Spleen (tissue), 11 donors: ENCODE measurements at regions not wholly inside any gene's neighbourhood (a gene's known extent, or its start where the extent isn't known, plus 50 kb on each side); places are given as distances from the start of the nearest gene placed in this dataset.

ENCODE experiments used
- DNase-seq: peaks from one replicate; pipeline ENCODE4 v3.0.0-alpha.2; 2020
- H3K27ac ChIP-seq, 8 donors: fragments of 200-600 bp; sonication (generic) in 7 of 8; 1 replicate in 4 of 8; 2 replicates in 4 of 8; pipeline versions ENCODE4 v1.5.0 to v1.8.0; 2016 to 2021; ENCODE audit warnings: inconsistent platforms in 4 of 8, mild to moderate bottlenecking in 4 of 8, moderate library complexity in 1 of 8
- H3K27me3 ChIP-seq, 7 donors: fragments of 200-600 bp; sonication (generic) in 6 of 7; replicated peaks in 1 of 7; 1 replicate in 4 of 7; 2 replicates in 3 of 7; pipeline versions ENCODE4 v1.5.0 to v1.8.0; 2016 to 2021; ENCODE audit warnings: inconsistent platforms in 3 of 7, mild to moderate bottlenecking in 1 of 7
- H3K36me3 ChIP-seq, 6 donors: fragments of 200-600 bp; sonication (generic) in 5 of 6; 1 replicate in 4 of 6; 2 replicates in 2 of 6; pipeline versions ENCODE4 v1.5.0 to v1.8.0; 2016 to 2021; ENCODE audit warnings: inconsistent platforms in 2 of 6
- H3K4me1 ChIP-seq, 6 donors: fragments of 200-600 bp; sonication (generic) in 5 of 6; 1 replicate in 3 of 6; 2 replicates in 3 of 6; pipeline versions ENCODE4 v1.5.0 to v1.8.0; 2016 to 2021; ENCODE audit warnings: inconsistent platforms in 3 of 6
- H3K4me3 ChIP-seq, 8 donors: fragments of 200-600 bp; sonication (generic) in 7 of 8; 1 replicate in 4 of 8; 2 replicates in 4 of 8; pipeline versions ENCODE4 v1.5.0 to v1.8.0; 2016 to 2021; ENCODE audit warnings: inconsistent platforms in 4 of 8, mild to moderate bottlenecking in 4 of 8, moderate library complexity in 2 of 8
- H3K9me3 ChIP-seq, 8 donors: fragments of 200-600 bp; sonication (generic) in 7 of 8; 1 replicate in 4 of 8; 2 replicates in 4 of 8; pipeline versions ENCODE4 v1.5.0 to v1.8.0; 2016 to 2021; ENCODE audit warnings: inconsistent platforms in 4 of 8
- CTCF ChIP-seq, 11 experiments: fragments of 200-600 bp in 7 of 11; fragments of 450-650 bp in 4 of 11; sonication (generic) in 4 of 11; IDR thresholded peaks in 8 of 11; conservative IDR thresholded peaks in 3 of 11; 1 replicate in 7 of 11; 2 replicates in 4 of 11; pipeline versions ENCODE4 v1.4.0 to v1.8.0; 2016 to 2021; ENCODE audit warnings: antibody characterized with exemption in 11 of 11, inconsistent platforms in 4 of 11, mild to moderate bottlenecking in 1 of 11
- POLR2A ChIP-seq, 3 donors: fragments of 450-650 bp; IDR thresholded peaks; one replicate each; pipeline ENCODE4 v1.5.1; 2017; ENCODE audit warnings: antibody characterized with exemption in 3 of 3, mild to moderate bottlenecking in 1 of 3
- POLR2AphosphoS5 ChIP-seq, 3 donors: sonication (generic); formaldehyde crosslinking; IDR thresholded peaks; one replicate each; pipeline ENCODE4 v1.5.1; 2017; ENCODE audit warnings: antibody characterized with exemption in 3 of 3
- WGBS, 5 donors: extraction: QIAGEN DNeasy Blood & Tissue Kit in 3 of 5; methylation state at CpG; one replicate each; pipeline versions ENCODE4 v1.1.5 to v1.1.7; 2013 to 2018; 5-methylcytosine and 5-hydroxymethylcytosine counted together
- intact Hi-C: fragments of 100-400 bp; cut with DNase I; formaldehyde crosslinking; loops from one replicate; pipeline ENCODE4 v1.15.0; 2023; ENCODE audit warnings: low total_unique reads
- donor health status: healthy with polysubstance abuse.
- donor health status: DM: no; HTN: no; CAD: no; lungs with moderate emphysema.
- donor health status: DM: no; HTN: no; CAD: no.
- donor health status: Bipolar disorder and iron deficiency.
- donor health status: healthy.
- donor health status: DM: no; HTN: no; CAD: no.
- donor health status: DM: yes; HTN: yes; CAD: no.

GRCh38 chr6:97462938-97463598 is 180.1 kb upstream of the MMS22L start:
- WGBS, 5 donors = 54 to 70% (median 59%) methylated on average over 4 of the region's 4 CpGs
- no peaks in the 10 kb centered on the region for H3K9me3 ChIP-seq
- intact Hi-C loops = no loop called here

DNA sequence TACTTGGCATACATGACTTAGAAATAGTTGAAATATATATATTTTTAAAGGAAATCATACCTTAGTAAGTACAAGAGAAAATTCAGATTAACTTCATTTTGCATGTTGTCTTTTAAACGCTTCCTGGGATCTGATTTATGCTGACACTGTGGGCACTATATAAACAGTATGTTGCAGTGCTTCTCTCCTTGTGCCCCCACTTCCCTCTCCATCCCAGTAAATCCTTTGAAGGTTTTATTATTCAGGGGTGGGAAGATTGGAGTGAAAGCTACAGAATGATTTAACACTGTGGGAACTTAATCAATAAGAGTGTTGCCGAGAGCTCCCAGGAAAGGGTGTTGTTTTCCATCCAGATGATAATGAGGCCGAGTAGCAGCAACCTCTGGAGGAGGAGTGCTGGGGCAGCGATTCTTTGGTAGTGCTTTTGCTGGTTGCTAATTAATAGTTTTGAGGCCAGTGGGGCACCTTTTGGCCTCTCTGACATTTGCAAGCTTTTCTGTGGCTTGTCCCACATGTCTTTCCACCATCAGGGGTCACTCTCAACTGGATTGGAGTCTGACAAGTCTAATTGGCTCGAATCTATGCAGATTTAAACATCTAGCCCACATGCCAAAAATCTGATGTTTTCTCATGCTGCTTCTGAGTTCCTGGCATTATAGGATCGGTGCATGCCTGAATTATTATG is 183.0 kb upstream of the MMS22L start:
- DNase-seq = no peak
- intact Hi-C loops = no loop called here
- no peak for TF ChIP-seq POLR2A (IDR thresholded peaks at IDR 0.05)
- TF ChIP-seq POLR2AphosphoS5 (IDR thresholded peaks at IDR 0.05) = no peak
- no peak for TF ChIP-seq CTCF (IDR thresholded peaks at IDR 0.05 in 8 of 11, conservative IDR thresholded peaks at IDR 0.05 in 3 of 11)

More at GRCh38 chr6:97462938-97463598, 180.1 kb upstream of the MMS22L start:
- DNase-seq = no peak
- H3K4me1 ChIP-seq = no peaks in the 10 kb centered on the region
- no peak overlapping the region for H3K27ac ChIP-seq
- H3K4me3 ChIP-seq = no peak overlapping the region
- no peaks in the 10 kb centered on the region for H3K27me3 ChIP-seq
- H3K36me3 ChIP-seq = no peaks in the 10 kb centered on the region
- no peak for TF ChIP-seq CTCF (IDR thresholded peaks at IDR 0.05 in 8 of 11, conservative IDR thresholded peaks at IDR 0.05 in 3 of 11)
- no peak for TF ChIP-seq POLR2A (IDR thresholded peaks at IDR 0.05)
- no peak for TF ChIP-seq POLR2AphosphoS5 (IDR thresholded peaks at IDR 0.05)

DNA sequence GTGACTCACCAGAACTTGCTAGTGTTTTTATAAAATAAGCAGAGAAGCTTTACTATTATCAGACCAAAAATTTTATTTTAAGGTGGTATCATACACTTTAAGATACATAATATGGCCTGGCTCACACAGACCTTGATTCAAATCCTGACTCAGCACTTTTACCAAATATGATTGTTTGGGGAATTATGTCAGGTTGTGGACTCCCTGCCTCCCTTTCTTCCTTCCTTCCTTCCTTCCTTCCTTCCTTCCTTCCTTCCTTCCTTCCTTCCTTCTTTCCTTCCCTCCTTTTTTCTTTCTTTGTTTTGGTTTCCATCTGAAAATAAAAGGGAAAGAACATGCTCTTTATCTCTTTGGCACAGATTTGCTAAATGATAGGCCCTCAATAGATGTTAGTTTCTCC is 186.0 kb upstream of the MMS22L start:
- Histone ChIP-seq H3K9me3 (no peaks in the 10 kb centered on the region), H3K27ac (no peak overlapping the region), H3K4me3 (no peak overlapping the region), H3K27me3 (no peaks in the 10 kb centered on the region), H3K4me1 (no peaks in the 10 kb centered on the region), H3K36me3 (no peaks in the 10 kb centered on the region)
- intact Hi-C loops = no loop called here
- TF ChIP-seq POLR2A (IDR thresholded peaks at IDR 0.05) = no peak
- TF ChIP-seq CTCF (IDR thresholded peaks at IDR 0.05 in 8 of 11, conservative IDR thresholded peaks at IDR 0.05 in 3 of 11) = no peak
- no peak for TF ChIP-seq POLR2AphosphoS5 (IDR thresholded peaks at IDR 0.05)
- DNase-seq = no peak

More for the DNA sequence above, 183.0 kb upstream of the MMS22L start:
- WGBS, 5 donors = 40 to 53% (median 50%) methylated on average over 6 of the region's 6 CpGs
- no peak overlapping the region for H3K4me3 ChIP-seq
- H3K4me1 ChIP-seq = no peaks in the 10 kb centered on the region
- H3K27me3 ChIP-seq = no peaks in the 10 kb centered on the region
- no peak overlapping the region for H3K27ac ChIP-seq
- H3K9me3 ChIP-seq = no peaks in the 10 kb centered on the region
- H3K36me3 ChIP-seq = no peaks in the 10 kb centered on the region

DNA sequence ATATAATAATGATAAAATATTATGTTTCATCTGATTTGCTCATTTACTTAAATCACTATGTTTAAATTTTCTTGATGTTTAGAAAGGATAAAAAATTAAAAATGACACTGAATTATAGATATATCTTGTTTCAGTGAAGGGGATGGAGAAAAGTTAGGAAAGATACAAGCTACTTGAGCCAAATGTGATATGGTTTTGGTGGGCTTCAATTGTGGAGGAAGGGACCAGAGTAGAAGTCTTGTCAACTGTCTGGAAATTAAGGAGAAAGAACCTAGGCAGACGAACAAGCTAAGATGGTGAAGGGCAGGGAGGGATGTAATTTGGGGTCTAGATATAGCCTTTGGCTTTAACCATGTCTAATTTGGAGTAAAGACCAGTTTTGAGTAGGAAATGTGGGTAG is 186.4 kb upstream of the MMS22L start:
- no peaks in the 10 kb centered on the region for H3K4me1 ChIP-seq
- no peaks in the 10 kb centered on the region for H3K9me3 ChIP-seq
- WGBS, 5 donors = 79 to 90% (median 83%) methylated on average over 1 of the region's 1 CpG
- no peaks in the 10 kb centered on the region for H3K36me3 ChIP-seq
- no peak for DNase-seq
- H3K4me3 ChIP-seq = no peak overlapping the region
- TF ChIP-seq CTCF (IDR thresholded peaks at IDR 0.05 in 8 of 11, conservative IDR thresholded peaks at IDR 0.05 in 3 of 11) (no peak), POLR2A (IDR thresholded peaks at IDR 0.05) (no peak), POLR2AphosphoS5 (IDR thresholded peaks at IDR 0.05) (no peak)
- H3K27ac ChIP-seq = no peak overlapping the region
- intact Hi-C loops = no loop called here
- H3K27me3 ChIP-seq = no peaks in the 10 kb centered on the region
